ENCODE measurements at regions not wholly inside any gene's neighbourhood (a gene's known extent, or its start where the extent isn't known, plus 50 kb on each side); places are given as distances from the start of the nearest gene placed in this dataset.

- TF ChIP-seq POLR2A (IDR thresholded peaks at IDR 0.05; ENCODE audit: low read length): no peak
- TF ChIP-seq GATA1 (IDR thresholded peaks at IDR 0.05; ENCODE audit: low read depth, low read length): no peak
Observed at GRCh38 chr5:166338801-166339200, 1952.6 kb upstream of the WWC1 start.
